OCI-LY3 (cell line): ENCODE measurements at regions not wholly inside any gene's neighbourhood (a gene's known extent, or its start where the extent isn't known, plus 50 kb on each side); places are given as distances from the start of the nearest gene placed in this dataset.

ENCODE experiments used
- H2AFZ ChIP-seq: fragments of 200-600, 300-600 bp; shearing (Covaris generic); 2 replicates; pipeline ENCODE4 v1.6.0; 2014; ENCODE audit warnings: antibody characterized with exemption, low read depth, low read length
- H3K27ac ChIP-seq: fragments of 200-600, 300-600 bp; sonication (generic); 2 replicates; pipeline ENCODE4 v1.5.1; 2014; ENCODE audit warnings: mild to moderate bottlenecking, low read length, moderate library complexity, mixed read lengths
- H3K27me3 ChIP-seq: fragments of 200-600, 300-600 bp; sonication (generic); 2 replicates; pipeline ENCODE4 v1.6.1; 2014; ENCODE audit warnings: low read depth, low read length, mixed read lengths
- H3K36me3 ChIP-seq: fragments of 200-600, 300-600 bp; sonication (generic); replicated peaks from 2 replicates; pipeline ENCODE3; 2014; ENCODE audit warnings: low read depth, low read length, mixed read lengths
- H3K4me1 ChIP-seq: fragments of 300-600, 200-600 bp; sonication (generic); 2 replicates; pipeline ENCODE4 v1.6.1; 2014; ENCODE audit warnings: low read length, mixed read lengths
- H3K4me2 ChIP-seq: fragments of 200-600, 300-600 bp; sonication (generic); 2 replicates; pipeline ENCODE4 v1.6.1; 2014; ENCODE audit warnings: low read length, mixed read lengths
- H3K4me3 ChIP-seq: fragments of 300-600, 200-600 bp; sonication (generic); 2 replicates; pipeline ENCODE4 v1.5.1; 2014; ENCODE audit warnings: antibody characterized with exemption, mild to moderate bottlenecking, low read length, moderate library complexity
- H3K79me2 ChIP-seq: fragments of 300-600, 200-600 bp; shearing (Covaris generic); 2 replicates; pipeline ENCODE4 v1.6.1; 2014; ENCODE audit warnings: mild to moderate bottlenecking, low read length, mixed read lengths
- H3K9ac ChIP-seq: fragments of 300-600, 200-600 bp; shearing (Covaris generic); 2 replicates; pipeline ENCODE4 v1.6.0; 2014; ENCODE audit warnings: mild to moderate bottlenecking, low read length, moderate library complexity
- H3K9me3 ChIP-seq: fragments of 200-600, 300-600 bp; shearing (Covaris generic); 2 replicates; pipeline ENCODE4 v1.6.1; 2014; ENCODE audit warnings: low read length, mixed read lengths; ENCODE audit not compliant: insufficient read depth
- H4K20me1 ChIP-seq: fragments of 200-600, 300-600 bp; sonication (generic); 2 replicates; pipeline ENCODE4 v1.6.1; 2016; ENCODE audit warnings: low read length, mixed read lengths; ENCODE audit not compliant: insufficient read depth
- EZH2phosphoT487 ChIP-seq: fragments of 200-600 bp; shearing (Covaris generic); IDR thresholded peaks from 2 replicates; pipeline ENCODE4 v1.6.1; 2018; ENCODE audit warnings: antibody characterized with exemption, mixed run types, low read depth
- TF ChIP-seq, protein P1 (sequence below): fragments of 200-600, 300-600 bp; sonication (generic); IDR thresholded peaks from 2 replicates; pipeline ENCODE4 v1.5.1; 2014; ENCODE audit warnings: antibody characterized with exemption, low read length, low read depth

DNA sequence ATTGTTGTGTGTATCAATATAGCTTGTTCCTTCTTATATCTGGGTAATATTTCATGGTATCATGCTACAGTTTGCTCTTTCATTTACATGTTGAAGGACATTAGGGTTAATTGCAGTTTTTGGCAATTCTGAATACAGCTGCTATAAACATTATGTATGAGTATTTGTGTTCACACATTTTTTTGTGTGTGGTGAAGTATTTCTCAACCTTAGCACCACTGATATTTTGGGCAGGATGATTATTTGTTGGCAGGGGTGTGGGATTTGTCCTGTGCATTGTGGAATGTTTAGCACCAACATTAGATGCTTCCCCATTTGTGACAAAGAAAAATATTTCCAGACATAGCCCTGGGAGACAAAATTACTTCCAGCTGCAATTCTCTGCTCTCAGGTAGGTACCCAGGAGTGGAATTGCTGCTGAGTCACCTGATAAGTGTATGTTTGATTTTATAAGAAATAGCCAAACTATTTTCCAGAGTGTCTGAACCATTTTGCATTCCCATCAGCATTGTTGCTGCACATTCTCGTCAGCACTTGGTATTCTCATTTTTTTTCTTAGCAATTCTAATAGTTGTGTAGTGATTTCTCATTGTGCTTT is 128.2 kb downstream of the SNX19 start:
- Histone ChIP-seq H3K9me3 (peaks cover 9% of the 10 kb centered on the region; the same call in 1 of the 2 replicates), H3K27ac (no peak overlapping the region)
- TF ChIP-seq, protein P1, sequence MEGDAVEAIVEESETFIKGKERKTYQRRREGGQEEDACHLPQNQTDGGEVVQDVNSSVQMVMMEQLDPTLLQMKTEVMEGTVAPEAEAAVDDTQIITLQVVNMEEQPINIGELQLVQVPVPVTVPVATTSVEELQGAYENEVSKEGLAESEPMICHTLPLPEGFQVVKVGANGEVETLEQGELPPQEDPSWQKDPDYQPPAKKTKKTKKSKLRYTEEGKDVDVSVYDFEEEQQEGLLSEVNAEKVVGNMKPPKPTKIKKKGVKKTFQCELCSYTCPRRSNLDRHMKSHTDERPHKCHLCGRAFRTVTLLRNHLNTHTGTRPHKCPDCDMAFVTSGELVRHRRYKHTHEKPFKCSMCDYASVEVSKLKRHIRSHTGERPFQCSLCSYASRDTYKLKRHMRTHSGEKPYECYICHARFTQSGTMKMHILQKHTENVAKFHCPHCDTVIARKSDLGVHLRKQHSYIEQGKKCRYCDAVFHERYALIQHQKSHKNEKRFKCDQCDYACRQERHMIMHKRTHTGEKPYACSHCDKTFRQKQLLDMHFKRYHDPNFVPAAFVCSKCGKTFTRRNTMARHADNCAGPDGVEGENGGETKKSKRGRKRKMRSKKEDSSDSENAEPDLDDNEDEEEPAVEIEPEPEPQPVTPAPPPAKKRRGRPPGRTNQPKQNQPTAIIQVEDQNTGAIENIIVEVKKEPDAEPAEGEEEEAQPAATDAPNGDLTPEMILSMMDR = no peak
- TF ChIP-seq EZH2phosphoT487 = no peak

DNA sequence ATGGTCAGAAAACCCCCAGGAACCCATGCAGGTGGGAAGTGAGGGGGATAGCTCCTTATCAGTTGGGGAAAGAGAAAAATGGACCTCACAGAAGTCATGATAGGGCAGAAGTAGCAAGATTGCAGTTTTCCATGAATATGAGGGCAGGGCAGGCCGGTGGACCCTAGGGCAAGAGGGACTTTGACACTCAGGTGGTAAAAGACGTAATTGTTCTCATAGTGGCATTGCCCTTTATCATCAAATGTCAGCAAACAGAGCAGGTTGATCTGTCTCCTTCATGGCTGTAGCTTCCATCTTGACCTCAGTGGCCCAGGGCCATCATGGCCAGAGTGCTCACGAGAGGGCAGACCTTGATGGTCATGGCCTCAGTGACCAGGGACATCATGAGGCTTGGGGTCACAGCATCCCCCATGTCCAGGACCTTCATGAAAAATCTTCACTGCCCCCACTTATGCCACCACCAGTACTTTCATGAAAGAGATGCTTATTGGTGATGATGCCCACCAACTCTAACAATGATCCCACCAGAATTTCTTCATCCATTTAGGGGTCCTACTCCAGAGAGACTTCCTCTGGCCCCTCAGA is 127.1 kb downstream of the SNX19 start:
- Histone ChIP-seq H3K9me3 (peaks cover 9% of the 10 kb centered on the region; the same call in 1 of the 2 replicates), H3K79me2 (no peaks in the 10 kb centered on the region), H2AFZ (no peak overlapping the region), H3K9ac (no peak overlapping the region), H3K27me3 (peaks cover 12% of the 10 kb centered on the region), H3K36me3 (no peaks in the 10 kb centered on the region), H3K4me3 (no peak overlapping the region), H3K27ac (no peak overlapping the region), H4K20me1 (no peaks in the 10 kb centered on the region), H3K4me1 (no peaks in the 10 kb centered on the region), H3K4me2 (no peak overlapping the region)
- no peak for TF ChIP-seq EZH2phosphoT487
- TF ChIP-seq, protein P1 = no peak

More for the DNA sequence above, 128.2 kb downstream of the SNX19 start:
- Histone ChIP-seq H3K36me3 (no peaks in the 10 kb centered on the region), H4K20me1 (no peaks in the 10 kb centered on the region), H3K4me1 (no peaks in the 10 kb centered on the region), H3K4me3 (no peak overlapping the region), H3K9ac (no peak overlapping the region), H3K79me2 (no peaks in the 10 kb centered on the region), H2AFZ (no peak overlapping the region), H3K27me3 (peaks cover 9% of the 10 kb centered on the region), H3K4me2 (no peak overlapping the region)

GRCh38 chr11:130790689-130791088 is 125.6 kb downstream of the SNX19 start:
- Histone ChIP-seq H3K4me3 (no peak overlapping the region), H3K36me3 (no peaks in the 10 kb centered on the region), H3K4me1 (no peaks in the 10 kb centered on the region), H3K9me3 (peaks cover 9% of the 10 kb centered on the region; the same call in 1 of the 2 replicates), H3K27me3 (peaks cover 12% of the 10 kb centered on the region), H3K27ac (no peak overlapping the region), H3K4me2 (no peak overlapping the region), H3K79me2 (no peaks in the 10 kb centered on the region), H2AFZ (no peak overlapping the region), H4K20me1 (no peaks in the 10 kb centered on the region), H3K9ac (no peak overlapping the region)
- TF ChIP-seq EZH2phosphoT487 = no peak
- TF ChIP-seq, protein P1 = no peak

GRCh38 chr11:130792772-130793171 is 123.5 kb downstream of the SNX19 start:
- H3K9me3 ChIP-seq = peaks cover 9% of the 10 kb centered on the region; the same call in 1 of the 2 replicates
- no peaks in the 10 kb centered on the region for H3K79me2 ChIP-seq
- no peak overlapping the region for H3K4me2 ChIP-seq
- TF ChIP-seq, protein P1 = no peak
- TF ChIP-seq EZH2phosphoT487 = no peak
- no peaks in the 10 kb centered on the region for H3K4me1 ChIP-seq
- H3K9ac ChIP-seq = no peak overlapping the region
- no peak overlapping the region for H3K27ac ChIP-seq
- H4K20me1 ChIP-seq = no peaks in the 10 kb centered on the region
- H2AFZ ChIP-seq = no peak overlapping the region
- H3K27me3 ChIP-seq = peaks cover 12% of the 10 kb centered on the region
- no peak overlapping the region for H3K4me3 ChIP-seq
- H3K36me3 ChIP-seq = no peaks in the 10 kb centered on the region
